GM23248 (cell line): ENCODE measurements at regions not wholly inside any gene's neighbourhood (a gene's known extent, or its start where the extent isn't known, plus 50 kb on each side); places are given as distances from the start of the nearest gene placed in this dataset.

ENCODE experiments used
- DNase-seq: peaks from one replicate; pipeline ENCODE4 v3.0.0-alpha.2; 2015
- H2AFZ ChIP-seq: fragments of 200-600 bp; sonication (generic); 2 replicates; pipeline ENCODE4 v1.6.1; 2016; ENCODE audit warnings: antibody characterized with exemption
- H3F3A ChIP-seq: fragments of 200-600 bp; sonication (generic); 2 replicates; pipeline ENCODE4 v1.6.1; 2016; ENCODE audit warnings: mild to moderate bottlenecking, antibody characterized with exemption, mixed run types; ENCODE audit not compliant: insufficient read depth
- H3K27ac ChIP-seq: fragments of 200-600 bp; sonication (generic); 2 replicates; pipeline ENCODE4 v1.5.1; 2016; ENCODE audit warnings: mild to moderate bottlenecking
- H3K27me3 ChIP-seq: fragments of 200-600 bp; sonication (generic); replicated peaks from 2 replicates; pipeline ENCODE4 v1.6.1; 2016; ENCODE audit warnings: mild to moderate bottlenecking; ENCODE audit not compliant: insufficient read depth
- H3K36me3 ChIP-seq: fragments of 200-600 bp; sonication (generic); 2 replicates; pipeline ENCODE4 v1.6.1; 2016; ENCODE audit warnings: low read depth, mild to moderate bottlenecking
- H3K4me1 ChIP-seq: fragments of 200-600 bp; sonication (generic); 2 replicates; pipeline ENCODE4 v1.6.1; 2016; ENCODE audit warnings: mild to moderate bottlenecking; ENCODE audit not compliant: insufficient read depth
- H3K4me2 ChIP-seq: fragments of 200-600 bp; sonication (generic); one replicate; pipeline ENCODE4 v1.6.1; 2016; ENCODE audit warnings: mild to moderate bottlenecking; ENCODE audit not compliant: unreplicated experiment
- H3K4me3 ChIP-seq: fragments of 200-600 bp; sonication (generic); 2 replicates; pipeline ENCODE4 v1.5.1; 2016; ENCODE audit warnings: mild to moderate bottlenecking
- H3K79me2 ChIP-seq: fragments of 200-600 bp; sonication (generic); 2 replicates; pipeline ENCODE4 v1.6.1; 2016; ENCODE audit warnings: mild to moderate bottlenecking; ENCODE audit not compliant: insufficient read depth
- H3K9ac ChIP-seq: fragments of 200-600 bp; sonication (generic); 2 replicates; pipeline ENCODE4 v1.6.1; 2016; ENCODE audit warnings: mild to moderate bottlenecking
- H3K9me2 ChIP-seq: fragments of 200-600 bp; sonication (generic); 2 replicates; pipeline ENCODE4 v1.6.1; 2016; ENCODE audit warnings: mixed run types, mild to moderate bottlenecking, moderate library complexity; ENCODE audit not compliant: insufficient read depth
- H3K9me3 ChIP-seq: fragments of 200-600 bp; sonication (generic); one replicate; pipeline ENCODE4 v1.6.1; 2017; ENCODE audit warnings: low read depth
- H4K20me1 ChIP-seq: fragments of 200-600 bp; sonication (generic); 2 replicates; pipeline ENCODE4 v1.6.0; 2016; ENCODE audit not compliant: insufficient read depth
- EZH2 ChIP-seq: fragments of 200-600 bp; sonication (generic); IDR thresholded peaks from 2 replicates; pipeline ENCODE4 v1.6.1; 2018; ENCODE audit warnings: antibody characterized with exemption, mild to moderate bottlenecking; ENCODE audit not compliant: insufficient read depth, poor library complexity, severe bottlenecking
- EZH2phosphoT487 ChIP-seq: fragments of 200-600 bp; sonication (generic); IDR thresholded peaks from 2 replicates; pipeline ENCODE4 v1.6.1; 2018; ENCODE audit warnings: antibody characterized with exemption, moderate library complexity, mild to moderate bottlenecking, low read depth; ENCODE audit not compliant: insufficient read depth
- WGBS, 2 experiments: methylation state at CpG; one replicate each; pipeline ENCODE4 v1.1.6; 2015 to 2017; ENCODE audit warnings: low lambda C conversion rate in 2 of 2, low coverage in 1 of 2; ENCODE audit errors: missing lambda C conversion rate in 2 of 2; 5-methylcytosine and 5-hydroxymethylcytosine counted together
- in situ Hi-C: fragments of 300-500 bp; cut with MboI; formaldehyde crosslinking; loops from 2 replicates; pipeline ENCODE4 v1.15.0; 2020

GRCh38 chr13:63706751-63707150, 2291.1 kb upstream of the PCDH20 start:
- Histone ChIP-seq H3K9ac (no peak overlapping the region), H3K36me3 (no peaks in the 10 kb centered on the region), H3K27ac (no peak overlapping the region), H3F3A (no peaks in the 10 kb centered on the region), H3K4me2 (no peak overlapping the region), H4K20me1 (no peaks in the 10 kb centered on the region), H2AFZ (no peak overlapping the region), H3K79me2 (no peaks in the 10 kb centered on the region), H3K9me2 (no peaks in the 10 kb centered on the region), H3K9me3 (no peaks in the 10 kb centered on the region), H3K27me3 (no peaks in the 10 kb centered on the region), H3K4me1 (no peaks in the 10 kb centered on the region), H3K4me3 (no peak overlapping the region)
- in situ Hi-C loops: no loop called here
- TF ChIP-seq EZH2phosphoT487 (no peak), EZH2 (no peak)
- 6 to 19% methylated on average over 2 of the region's 2 CpGs for WGBS, 2 experiments
- no peak for DNase-seq

- WGBS, 2 experiments: 1 to 2% methylated on average over 4 of the region's 4 CpGs
- H3K4me3 ChIP-seq: no peak overlapping the region
Measured at GRCh38 chr13:63704521-63704920, 2288.9 kb upstream of the PCDH20 start.

GRCh38 chr13:63700350-63700749, 2284.7 kb upstream of the PCDH20 start:
- H3K27ac ChIP-seq: no peak overlapping the region
- 19 to 32% methylated on average over 3 of the region's 3 CpGs for WGBS, 2 experiments
- TF ChIP-seq EZH2phosphoT487: no peak
- no peak for TF ChIP-seq EZH2
- no peak overlapping the region for H2AFZ ChIP-seq
- no peak overlapping the region for H3K4me2 ChIP-seq
- DNase-seq: no peak
- no peaks in the 10 kb centered on the region for H3K9me3 ChIP-seq
- no peaks in the 10 kb centered on the region for H3F3A ChIP-seq
- in situ Hi-C loops: no loop called here
- no peak overlapping the region for H3K4me3 ChIP-seq
- no peaks in the 10 kb centered on the region for H3K9me2 ChIP-seq
- no peaks in the 10 kb centered on the region for H3K79me2 ChIP-seq
- H3K27me3 ChIP-seq: no peaks in the 10 kb centered on the region
- no peaks in the 10 kb centered on the region for H3K36me3 ChIP-seq
- no peaks in the 10 kb centered on the region for H4K20me1 ChIP-seq
- H3K4me1 ChIP-seq: no peaks in the 10 kb centered on the region
- no peak overlapping the region for H3K9ac ChIP-seq

More at GRCh38 chr13:63704521-63704920, 2288.9 kb upstream of the PCDH20 start:
- no peaks in the 10 kb centered on the region for H4K20me1 ChIP-seq
- H3K9me3 ChIP-seq: no peaks in the 10 kb centered on the region
- no peak overlapping the region for H3K4me2 ChIP-seq
- H3K27ac ChIP-seq: no peak overlapping the region
- H2AFZ ChIP-seq: no peak overlapping the region
- H3K4me1 ChIP-seq: no peaks in the 10 kb centered on the region
- DNase-seq: no peak
- TF ChIP-seq EZH2phosphoT487: no peak
- no peaks in the 10 kb centered on the region for H3K27me3 ChIP-seq
- H3F3A ChIP-seq: no peaks in the 10 kb centered on the region
- H3K36me3 ChIP-seq: no peaks in the 10 kb centered on the region
- in situ Hi-C loops: no loop called here
- no peaks in the 10 kb centered on the region for H3K79me2 ChIP-seq
- H3K9me2 ChIP-seq: no peaks in the 10 kb centered on the region
- H3K9ac ChIP-seq: no peak overlapping the region

- DNase-seq: no peak
- Histone ChIP-seq H3K9ac (no peak overlapping the region), H3K4me2 (no peak overlapping the region), H3K4me3 (no peak overlapping the region), H2AFZ (no peak overlapping the region), H3K9me2 (no peaks in the 10 kb centered on the region), H3K36me3 (no peaks in the 10 kb centered on the region), H3K27ac (no peak overlapping the region), H3K27me3 (no peaks in the 10 kb centered on the region), H3K4me1 (no peaks in the 10 kb centered on the region), H4K20me1 (no peaks in the 10 kb centered on the region), H3F3A (no peaks in the 10 kb centered on the region), H3K9me3 (no peaks in the 10 kb centered on the region), H3K79me2 (no peaks in the 10 kb centered on the region)
- TF ChIP-seq EZH2 (no peak), EZH2phosphoT487 (no peak)
- WGBS, 2 experiments: 23 to 35% methylated on average over 5 of the region's 5 CpGs
- in situ Hi-C loops: no loop called here
Measured at GRCh38 chr13:63699948-63700347, 2284.3 kb upstream of the PCDH20 start.

- H3K27ac ChIP-seq: no peak overlapping the region
- H2AFZ ChIP-seq: no peak overlapping the region
- H3K9me3 ChIP-seq: no peaks in the 10 kb centered on the region
- no peak for DNase-seq
- H3K9ac ChIP-seq: no peak overlapping the region
- H3K4me2 ChIP-seq: no peak overlapping the region
- H4K20me1 ChIP-seq: no peaks in the 10 kb centered on the region
- H3K27me3 ChIP-seq: no peaks in the 10 kb centered on the region
- H3K4me1 ChIP-seq: no peaks in the 10 kb centered on the region
- no peaks in the 10 kb centered on the region for H3K36me3 ChIP-seq
- no peaks in the 10 kb centered on the region for H3K79me2 ChIP-seq
- in situ Hi-C loops: no loop called here
- no peaks in the 10 kb centered on the region for H3K9me2 ChIP-seq
- no peak for TF ChIP-seq EZH2phosphoT487
- TF ChIP-seq EZH2: no peak
- no peak overlapping the region for H3K4me3 ChIP-seq
- no peaks in the 10 kb centered on the region for H3F3A ChIP-seq
Measured at GRCh38 chr13:63696055-63696454, 2280.4 kb upstream of the PCDH20 start.
